RWPE2 (cell line): ENCODE measurements at regions not wholly inside any gene's neighbourhood (a gene's known extent, or its start where the extent isn't known, plus 50 kb on each side); places are given as distances from the start of the nearest gene placed in this dataset.
A peak's percentile ranks its signal among the peaks of the same experiment; 100 is the strongest.

Experiments used
- ATAC-seq: fragments of 200-7000 bp; cut with Tn5 transposase; 3 replicates; pipeline ENCODE4 v1.9.1; 2021; ENCODE audit warnings: low read depth
- DNase-seq: peaks from one replicate; pipeline ENCODE4 v3.0.0-alpha.2; 2020; ENCODE audit warnings: low spot score
- H3K27ac ChIP-seq: fragments of 450-650 bp; 2 replicates; pipeline ENCODE4 v1.5.1; 2017; ENCODE audit warnings: mild to moderate bottlenecking; ENCODE audit not compliant: poor library complexity, severe bottlenecking
- H3K27me3 ChIP-seq: fragments of 250-450 bp; sonication (Bioruptor Pico); 2 replicates; pipeline ENCODE4 v1.5.1; 2021; ENCODE audit warnings: mild to moderate bottlenecking, moderate library complexity; ENCODE audit not compliant: insufficient read depth, poor library complexity, severe bottlenecking
- H3K36me3 ChIP-seq: fragments of 250-450 bp; sonication (Bioruptor Pico); 2 replicates; pipeline ENCODE4 v1.5.1; 2020; ENCODE audit warnings: low read depth, mild to moderate bottlenecking, moderate library complexity
- H3K4me1 ChIP-seq: fragments of 250-450 bp; sonication (Bioruptor Pico); 2 replicates; pipeline ENCODE4 v1.5.1; 2021; ENCODE audit warnings: mild to moderate bottlenecking, moderate library complexity; ENCODE audit not compliant: insufficient read depth, poor library complexity, severe bottlenecking
- H3K4me3 ChIP-seq: fragments of 250-450 bp; sonication (Bioruptor Pico); 2 replicates; pipeline ENCODE4 v1.5.1; 2021; ENCODE audit warnings: mild to moderate bottlenecking, moderate library complexity; ENCODE audit not compliant: severe bottlenecking
- H3K9me3 ChIP-seq: fragments of 250-450 bp; sonication (Bioruptor Pico); 2 replicates; pipeline ENCODE4 v1.5.1; 2021; ENCODE audit warnings: mild to moderate bottlenecking, moderate library complexity; ENCODE audit not compliant: severe bottlenecking
- TF ChIP-seq, protein P1 (sequence below): fragments of 450-650 bp; IDR thresholded peaks from one replicate; pipeline ENCODE4 v1.5.1; 2017; ENCODE audit warnings: mild to moderate bottlenecking, moderate library complexity; ENCODE audit not compliant: poor library complexity, severe bottlenecking

DNA sequence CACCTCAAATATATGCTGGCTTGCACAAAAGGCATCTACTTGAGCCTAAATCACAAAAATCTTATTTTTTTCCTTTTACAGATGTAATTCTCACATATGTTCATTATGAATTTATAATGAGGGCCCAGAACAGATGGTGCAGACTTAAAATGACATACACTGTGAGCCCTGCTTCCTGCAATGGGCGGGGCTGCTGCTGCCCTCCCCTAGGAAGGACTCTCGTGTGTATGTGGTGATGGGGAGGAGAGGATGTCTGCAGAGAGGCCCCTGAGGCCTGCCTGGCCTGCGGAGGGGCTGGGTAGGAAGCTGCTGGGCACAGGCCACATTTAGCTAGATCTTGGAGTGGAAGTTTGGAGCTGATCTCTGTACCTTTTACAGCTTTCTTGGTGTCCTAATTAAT, 233.4 kb upstream of the KIRREL3 start:
- DNase-seq (no peak), ATAC-seq (no peak)
- TF ChIP-seq, protein P1, sequence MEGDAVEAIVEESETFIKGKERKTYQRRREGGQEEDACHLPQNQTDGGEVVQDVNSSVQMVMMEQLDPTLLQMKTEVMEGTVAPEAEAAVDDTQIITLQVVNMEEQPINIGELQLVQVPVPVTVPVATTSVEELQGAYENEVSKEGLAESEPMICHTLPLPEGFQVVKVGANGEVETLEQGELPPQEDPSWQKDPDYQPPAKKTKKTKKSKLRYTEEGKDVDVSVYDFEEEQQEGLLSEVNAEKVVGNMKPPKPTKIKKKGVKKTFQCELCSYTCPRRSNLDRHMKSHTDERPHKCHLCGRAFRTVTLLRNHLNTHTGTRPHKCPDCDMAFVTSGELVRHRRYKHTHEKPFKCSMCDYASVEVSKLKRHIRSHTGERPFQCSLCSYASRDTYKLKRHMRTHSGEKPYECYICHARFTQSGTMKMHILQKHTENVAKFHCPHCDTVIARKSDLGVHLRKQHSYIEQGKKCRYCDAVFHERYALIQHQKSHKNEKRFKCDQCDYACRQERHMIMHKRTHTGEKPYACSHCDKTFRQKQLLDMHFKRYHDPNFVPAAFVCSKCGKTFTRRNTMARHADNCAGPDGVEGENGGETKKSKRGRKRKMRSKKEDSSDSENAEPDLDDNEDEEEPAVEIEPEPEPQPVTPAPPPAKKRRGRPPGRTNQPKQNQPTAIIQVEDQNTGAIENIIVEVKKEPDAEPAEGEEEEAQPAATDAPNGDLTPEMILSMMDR: no peak
- Histone ChIP-seq H3K36me3 (no peaks in the 10 kb centered on the region), H3K27ac (no peak overlapping the region), H3K9me3 (no peaks in the 10 kb centered on the region), H3K4me1 (no peaks in the 10 kb centered on the region), H3K27me3 (no peaks in the 10 kb centered on the region), H3K4me3 (no peak overlapping the region)

DNA sequence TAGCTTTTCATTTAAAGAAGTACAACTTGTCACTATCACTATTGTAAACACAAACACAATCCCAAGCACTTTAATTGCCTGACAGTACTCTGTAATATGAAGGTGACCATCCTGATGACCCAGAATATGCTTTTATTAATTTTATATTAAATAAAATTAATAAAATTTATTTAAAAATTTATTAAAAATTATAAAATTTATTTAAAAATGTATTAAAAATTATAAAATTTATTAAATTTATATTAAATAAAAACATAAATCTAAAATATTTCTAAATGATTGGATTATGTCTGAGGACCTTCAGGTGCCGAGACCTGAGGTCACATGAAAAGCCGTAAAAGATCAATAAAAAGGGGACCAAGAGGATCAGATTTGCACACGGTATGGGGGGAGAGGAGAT, 229.8 kb upstream of the KIRREL3 start:
- no peak for DNase-seq
- H3K4me3 ChIP-seq: no peak overlapping the region
- no peaks in the 10 kb centered on the region for H3K36me3 ChIP-seq
- no peak for ATAC-seq
- H3K4me1 ChIP-seq: no peaks in the 10 kb centered on the region
- no peak overlapping the region for H3K27ac ChIP-seq
- no peaks in the 10 kb centered on the region for H3K9me3 ChIP-seq
- TF ChIP-seq, protein P1: no peak
- no peaks in the 10 kb centered on the region for H3K27me3 ChIP-seq

DNA sequence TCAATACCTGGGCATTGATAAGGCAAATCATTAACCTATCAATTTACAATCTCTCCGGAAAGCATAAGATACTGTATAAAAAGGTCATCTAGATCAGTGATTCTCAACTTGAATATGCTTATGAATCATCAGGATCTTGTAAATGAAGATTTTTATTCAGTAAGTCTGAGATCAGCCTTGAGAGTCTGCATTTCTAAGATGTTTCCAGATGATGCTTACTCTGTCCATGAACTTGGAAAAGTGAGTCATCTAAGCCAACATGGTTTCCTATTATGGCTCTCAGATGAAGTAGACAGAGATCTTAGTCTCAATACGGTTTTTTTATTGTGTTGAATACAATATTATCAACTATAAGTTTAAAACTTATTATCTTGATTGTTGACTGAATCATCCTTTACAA, 226.4 kb upstream of the KIRREL3 start:
- Histone ChIP-seq H3K4me1 (no peaks in the 10 kb centered on the region), H3K9me3 (no peaks in the 10 kb centered on the region), H3K27ac (no peak overlapping the region), H3K4me3 (no peak overlapping the region), H3K27me3 (no peaks in the 10 kb centered on the region), H3K36me3 (no peaks in the 10 kb centered on the region)
- 0 out of 3 replicates have a peak, but pooled peaks have one; percentile 29 for ATAC-seq
- TF ChIP-seq, protein P1: no peak
- no peak for DNase-seq

DNA sequence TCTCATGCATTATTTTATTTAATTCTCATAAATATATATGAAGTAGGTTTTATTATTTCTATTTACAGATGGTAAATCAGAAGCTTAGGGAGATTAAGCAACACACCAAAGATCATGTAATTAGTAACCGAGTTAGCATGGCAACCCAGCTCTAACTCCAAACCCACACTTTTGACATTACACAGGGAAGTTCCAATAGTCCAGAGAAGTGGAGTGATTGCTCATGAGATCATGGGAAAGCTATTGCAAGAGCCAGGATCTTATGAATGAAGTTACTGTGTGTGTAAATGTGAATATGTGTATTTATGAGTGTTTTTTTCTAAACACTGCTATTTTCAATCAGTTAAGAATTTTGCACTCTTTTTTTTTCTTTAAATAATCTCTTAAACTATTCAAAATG, 225.8 kb upstream of the KIRREL3 start:
- no peak for DNase-seq
- no peak for ATAC-seq
- no peak overlapping the region for H3K27ac ChIP-seq
- H3K4me3 ChIP-seq: no peak overlapping the region
- no peaks in the 10 kb centered on the region for H3K9me3 ChIP-seq
- H3K27me3 ChIP-seq: no peaks in the 10 kb centered on the region
- no peaks in the 10 kb centered on the region for H3K36me3 ChIP-seq
- TF ChIP-seq, protein P1: no peak
- no peaks in the 10 kb centered on the region for H3K4me1 ChIP-seq

DNA sequence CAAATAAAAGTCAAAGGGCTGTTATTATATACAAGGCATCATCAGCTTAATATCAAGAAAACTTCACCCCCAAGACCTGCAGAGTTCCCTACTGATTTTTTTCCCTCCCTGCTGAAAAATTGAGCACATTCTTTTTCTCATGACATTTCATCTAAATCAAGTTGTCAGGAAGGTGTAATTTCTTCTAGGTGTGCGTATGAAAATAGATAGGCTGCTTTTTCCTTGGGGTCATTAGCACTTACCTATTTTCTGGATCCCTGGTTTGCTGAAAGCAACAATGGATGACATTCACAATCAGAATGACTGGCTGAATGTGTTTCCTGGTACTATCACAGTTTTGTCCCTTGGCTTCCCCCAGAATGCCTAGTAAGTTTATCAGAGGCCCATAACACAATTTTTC, 225.0 kb upstream of the KIRREL3 start:
- no peaks in the 10 kb centered on the region for H3K36me3 ChIP-seq
- no peak for DNase-seq
- TF ChIP-seq, protein P1: no peak
- H3K27me3 ChIP-seq: no peaks in the 10 kb centered on the region
- H3K4me1 ChIP-seq: no peaks in the 10 kb centered on the region
- no peak overlapping the region for H3K4me3 ChIP-seq
- no peaks in the 10 kb centered on the region for H3K9me3 ChIP-seq
- no peak overlapping the region for H3K27ac ChIP-seq
- no peak for ATAC-seq
